ENCODE measurements at regions not wholly inside any gene's neighbourhood (a gene's known extent, or its start where the extent isn't known, plus 50 kb on each side); places are given as distances from the start of the nearest gene placed in this dataset.

- H3K27me3 ChIP-seq (ENCODE audit: insufficient read depth, insufficient read length), result no peaks in the 10 kb centered on the region
- TF ChIP-seq SUZ12 (IDR thresholded peaks at IDR 0.05; ENCODE audit: extremely low read depth, insufficient read depth, insufficient read length), result no peak
- no peak for TF ChIP-seq ZNF274 (IDR thresholded peaks at IDR 0.05; ENCODE audit: low read depth, low read length)
- TF ChIP-seq YY1 (IDR thresholded peaks at IDR 0.05; ENCODE audit: insufficient read depth, insufficient read length), result no peak
- H3K4me3 ChIP-seq (ENCODE audit: insufficient read length, low read depth), result no peak overlapping the region
- no peak overlapping the region for H3K9ac ChIP-seq (ENCODE audit: insufficient read length, low read depth)
- no peak for DNase-seq (ENCODE audit: low read depth, low spot score)
- H3K4me1 ChIP-seq (ENCODE audit: insufficient read depth, insufficient read length), result no peaks in the 10 kb centered on the region
- H3K9me3 ChIP-seq (ENCODE audit: insufficient read depth, low read length), result no peaks in the 10 kb centered on the region
- H3K36me3 ChIP-seq (ENCODE audit: insufficient read depth, insufficient read length, low read length), result no peaks in the 10 kb centered on the region
Observed at GRCh38 chr3:36257158-36257852, 123.0 kb upstream of the STAC start.

- Histone ChIP-seq H3K4me3 (ENCODE audit: insufficient read length, low read depth) (no peak overlapping the region), H3K4me1 (ENCODE audit: insufficient read depth, insufficient read length) (no peaks in the 10 kb centered on the region), H3K36me3 (ENCODE audit: insufficient read depth, insufficient read length, low read length) (no peaks in the 10 kb centered on the region), H3K27me3 (ENCODE audit: insufficient read depth, insufficient read length) (no peaks in the 10 kb centered on the region), H3K9me3 (ENCODE audit: insufficient read depth, low read length) (no peaks in the 10 kb centered on the region), H3K9ac (ENCODE audit: insufficient read length, low read depth) (no peak overlapping the region)
- DNase-seq (ENCODE audit: low read depth, low spot score), result no peak
- no peak for TF ChIP-seq ZNF274 (IDR thresholded peaks at IDR 0.05; ENCODE audit: low read depth, low read length)
- no peak for TF ChIP-seq YY1 (IDR thresholded peaks at IDR 0.05; ENCODE audit: insufficient read depth, insufficient read length)
- no peak for TF ChIP-seq SUZ12 (IDR thresholded peaks at IDR 0.05; ENCODE audit: extremely low read depth, insufficient read depth, insufficient read length)
Observed at GRCh38 chr3:36258421-36258820, 121.9 kb upstream of the STAC start.

GRCh38 chr3:36259580-36259979 lies 120.7 kb upstream of the STAC start:
- DNase-seq (ENCODE audit: low read depth, low spot score), result no peak
- H3K9ac ChIP-seq (ENCODE audit: insufficient read length, low read depth), result no peak overlapping the region
- no peaks in the 10 kb centered on the region for H3K36me3 ChIP-seq (ENCODE audit: insufficient read depth, insufficient read length, low read length)
- TF ChIP-seq ZNF274 (IDR thresholded peaks at IDR 0.05; ENCODE audit: low read depth, low read length), result no peak
- no peak for TF ChIP-seq YY1 (IDR thresholded peaks at IDR 0.05; ENCODE audit: insufficient read depth, insufficient read length)
- TF ChIP-seq SUZ12 (IDR thresholded peaks at IDR 0.05; ENCODE audit: extremely low read depth, insufficient read depth, insufficient read length), result no peak
- H3K4me3 ChIP-seq (ENCODE audit: insufficient read length, low read depth), result no peak overlapping the region
- no peaks in the 10 kb centered on the region for H3K4me1 ChIP-seq (ENCODE audit: insufficient read depth, insufficient read length)
- H3K9me3 ChIP-seq (ENCODE audit: insufficient read depth, low read length), result no peaks in the 10 kb centered on the region
- H3K27me3 ChIP-seq (ENCODE audit: insufficient read depth, insufficient read length), result no peaks in the 10 kb centered on the region

- no peak for DNase-seq (ENCODE audit: low read depth, low spot score)
- Histone ChIP-seq H3K9ac (ENCODE audit: insufficient read length, low read depth) (no peak overlapping the region), H3K27me3 (ENCODE audit: insufficient read depth, insufficient read length) (no peaks in the 10 kb centered on the region), H3K9me3 (ENCODE audit: insufficient read depth, low read length) (no peaks in the 10 kb centered on the region), H3K36me3 (ENCODE audit: insufficient read depth, insufficient read length, low read length) (no peaks in the 10 kb centered on the region), H3K4me3 (ENCODE audit: insufficient read length, low read depth) (no peak overlapping the region), H3K4me1 (ENCODE audit: insufficient read depth, insufficient read length) (no peaks in the 10 kb centered on the region)
- TF ChIP-seq SUZ12 (IDR thresholded peaks at IDR 0.05; ENCODE audit: extremely low read depth, insufficient read depth, insufficient read length) (no peak), ZNF274 (IDR thresholded peaks at IDR 0.05; ENCODE audit: low read depth, low read length) (no peak), YY1 (IDR thresholded peaks at IDR 0.05; ENCODE audit: insufficient read depth, insufficient read length) (no peak)
Observed at GRCh38 chr3:36269274-36269673, 111.0 kb upstream of the STAC start.

- no peak for DNase-seq (ENCODE audit: low read depth, low spot score)
- no peaks in the 10 kb centered on the region for H3K27me3 ChIP-seq (ENCODE audit: insufficient read depth, insufficient read length)
- H3K9ac ChIP-seq (ENCODE audit: insufficient read length, low read depth), result no peak overlapping the region
- H3K4me3 ChIP-seq (ENCODE audit: insufficient read length, low read depth), result no peak overlapping the region
- H3K4me1 ChIP-seq (ENCODE audit: insufficient read depth, insufficient read length), result no peaks in the 10 kb centered on the region
- TF ChIP-seq ZNF274 (IDR thresholded peaks at IDR 0.05; ENCODE audit: low read depth, low read length) (no peak), SUZ12 (IDR thresholded peaks at IDR 0.05; ENCODE audit: extremely low read depth, insufficient read depth, insufficient read length) (no peak), YY1 (IDR thresholded peaks at IDR 0.05; ENCODE audit: insufficient read depth, insufficient read length) (no peak)
- no peaks in the 10 kb centered on the region for H3K36me3 ChIP-seq (ENCODE audit: insufficient read depth, insufficient read length, low read length)
- no peaks in the 10 kb centered on the region for H3K9me3 ChIP-seq (ENCODE audit: insufficient read depth, low read length)
Observed at GRCh38 chr3:36282766-36283165, 97.5 kb upstream of the STAC start.

GRCh38 chr3:36295296-36295695 lies 85.0 kb upstream of the STAC start:
- no peaks in the 10 kb centered on the region for H3K36me3 ChIP-seq (ENCODE audit: insufficient read depth, insufficient read length, low read length)
- no peak for DNase-seq (ENCODE audit: low read depth, low spot score)
- H3K9me3 ChIP-seq (ENCODE audit: insufficient read depth, low read length), result no peaks in the 10 kb centered on the region
- no peaks in the 10 kb centered on the region for H3K4me1 ChIP-seq (ENCODE audit: insufficient read depth, insufficient read length)
- TF ChIP-seq YY1 (IDR thresholded peaks at IDR 0.05; ENCODE audit: insufficient read depth, insufficient read length) (no peak), SUZ12 (IDR thresholded peaks at IDR 0.05; ENCODE audit: extremely low read depth, insufficient read depth, insufficient read length) (no peak), ZNF274 (IDR thresholded peaks at IDR 0.05; ENCODE audit: low read depth, low read length) (no peak)
- no peaks in the 10 kb centered on the region for H3K27me3 ChIP-seq (ENCODE audit: insufficient read depth, insufficient read length)
- H3K9ac ChIP-seq (ENCODE audit: insufficient read length, low read depth), result no peak overlapping the region
- no peak overlapping the region for H3K4me3 ChIP-seq (ENCODE audit: insufficient read length, low read depth)

GRCh38 chr3:36297195-36297594 lies 83.1 kb upstream of the STAC start:
- H3K9ac ChIP-seq (ENCODE audit: insufficient read length, low read depth), result no peak overlapping the region
- no peak for DNase-seq (ENCODE audit: low read depth, low spot score)
- H3K27me3 ChIP-seq (ENCODE audit: insufficient read depth, insufficient read length), result no peaks in the 10 kb centered on the region

More at GRCh38 chr3:36297195-36297594, 83.1 kb upstream of the STAC start:
- TF ChIP-seq ZNF274 (IDR thresholded peaks at IDR 0.05; ENCODE audit: low read depth, low read length) (no peak), YY1 (IDR thresholded peaks at IDR 0.05; ENCODE audit: insufficient read depth, insufficient read length) (no peak), SUZ12 (IDR thresholded peaks at IDR 0.05; ENCODE audit: extremely low read depth, insufficient read depth, insufficient read length) (no peak)
- no peak overlapping the region for H3K4me3 ChIP-seq (ENCODE audit: insufficient read length, low read depth)
- H3K4me1 ChIP-seq (ENCODE audit: insufficient read depth, insufficient read length), result no peaks in the 10 kb centered on the region
- H3K36me3 ChIP-seq (ENCODE audit: insufficient read depth, insufficient read length, low read length), result no peaks in the 10 kb centered on the region
- no peaks in the 10 kb centered on the region; the same call in 1 of the 2 replicates for H3K9me3 ChIP-seq (ENCODE audit: insufficient read depth, low read length)
